ENCODE measurements at regions not wholly inside any gene's neighbourhood (a gene's known extent, or its start where the extent isn't known, plus 50 kb on each side); places are given as distances from the start of the nearest gene placed in this dataset.

DNA sequence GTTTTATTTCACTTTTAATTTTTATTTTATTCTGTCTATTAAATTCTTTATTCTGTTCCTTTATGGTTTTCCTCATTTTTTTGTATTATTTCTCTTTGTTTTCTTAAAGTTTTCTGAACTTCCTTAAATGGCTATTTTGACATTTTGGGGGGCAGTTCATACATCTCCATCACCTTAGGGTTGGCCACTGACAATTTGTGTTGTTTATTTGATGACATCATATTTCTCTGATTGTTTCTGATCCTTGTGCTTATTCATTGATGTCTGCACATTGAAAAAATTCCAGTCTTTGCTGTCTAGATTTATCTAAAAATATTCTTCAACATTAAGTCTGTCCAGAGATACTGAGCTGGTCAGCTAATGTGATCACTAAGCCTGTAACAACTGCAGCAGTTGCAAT lies 379.5 kb upstream of the EYS start:
- TF ChIP-seq POLR2A (IDR thresholded peaks at IDR 0.05; ENCODE audit: low read depth, low read length) (no peak), POLR2AphosphoS5 (IDR thresholded peaks at IDR 0.05; ENCODE audit: low read depth, low read length) (no peak), TAF1 (IDR thresholded peaks at IDR 0.05; ENCODE audit: low read depth, low read length) (no peak), POU2F2 (IDR thresholded peaks at IDR 0.05; ENCODE audit: low read depth, low read length) (no peak), SPI1 (IDR thresholded peaks at IDR 0.05; ENCODE audit: low read depth, low read length) (no peak)

Measured in GM12891 (cell line).